Activated CD8-positive, alpha-beta T cell treated with anti-CD3 and anti-CD28 coated beads for 36 hours (primary cell): ENCODE measurements at regions not wholly inside any gene's neighbourhood (a gene's known extent, or its start where the extent isn't known, plus 50 kb on each side); places are given as distances from the start of the nearest gene placed in this dataset.

Source experiments
- ATAC-seq: fragments of 200-7000 bp; cut with Tn5 transposase; one replicate; pipeline ENCODE4 v1.10.0; 2021; ENCODE audit warnings: mild to moderate bottlenecking, moderate library complexity
- CTCF ChIA-PET: fragments of 350-600 bp; sonication (Branson Sonifier 250); formaldehyde crosslinking; loops from one replicate; lab custom pipeline; 2021; ENCODE audit warnings: antibody characterized with exemption; lab: Charles Lee
- POLR2A ChIA-PET: fragments of 350-600 bp; sonication (Branson Sonifier 250); formaldehyde crosslinking; loops from one replicate; lab custom pipeline; 2021; ENCODE audit warnings: antibody characterized with exemption; lab: Charles Lee
- DNase-seq: peaks from one replicate; pipeline ENCODE4 v3.0.0-alpha.2; 2020
- H3K27ac Mint-ChIP-seq: one replicate; pipeline ENCODE4 v1.8.0; 2021; ENCODE audit warnings: mild to moderate bottlenecking, mixed read lengths
- H3K27me3 Mint-ChIP-seq: one replicate; pipeline ENCODE4 v1.8.0; 2021; ENCODE audit warnings: mixed read lengths
- H3K36me3 Mint-ChIP-seq: one replicate; pipeline ENCODE4 v1.8.0; 2021; ENCODE audit warnings: low read depth, mixed read lengths
- H3K4me1 Mint-ChIP-seq: one replicate; pipeline ENCODE4 v1.8.0; 2021; ENCODE audit warnings: low read depth, mixed read lengths
- H3K4me3 Mint-ChIP-seq: one replicate; pipeline ENCODE4 v1.8.0; 2021; ENCODE audit warnings: mild to moderate bottlenecking, moderate library complexity, mixed read lengths
- H3K9me3 Mint-ChIP-seq: one replicate; pipeline ENCODE4 v1.8.0; 2021; ENCODE audit warnings: mixed read lengths
- intact Hi-C: fragments of 100-400 bp; cut with micrococcal nuclease; formaldehyde crosslinking; loops from one replicate; pipeline ENCODE4 v1.10.0; 2022
- TF ChIP-seq, protein P1 (sequence below): fragments of 200-600 bp; IDR thresholded peaks from one replicate; pipeline ENCODE4 v1.8.0; 2022; ENCODE audit warnings: antibody characterized with exemption, mild to moderate bottlenecking

DNA sequence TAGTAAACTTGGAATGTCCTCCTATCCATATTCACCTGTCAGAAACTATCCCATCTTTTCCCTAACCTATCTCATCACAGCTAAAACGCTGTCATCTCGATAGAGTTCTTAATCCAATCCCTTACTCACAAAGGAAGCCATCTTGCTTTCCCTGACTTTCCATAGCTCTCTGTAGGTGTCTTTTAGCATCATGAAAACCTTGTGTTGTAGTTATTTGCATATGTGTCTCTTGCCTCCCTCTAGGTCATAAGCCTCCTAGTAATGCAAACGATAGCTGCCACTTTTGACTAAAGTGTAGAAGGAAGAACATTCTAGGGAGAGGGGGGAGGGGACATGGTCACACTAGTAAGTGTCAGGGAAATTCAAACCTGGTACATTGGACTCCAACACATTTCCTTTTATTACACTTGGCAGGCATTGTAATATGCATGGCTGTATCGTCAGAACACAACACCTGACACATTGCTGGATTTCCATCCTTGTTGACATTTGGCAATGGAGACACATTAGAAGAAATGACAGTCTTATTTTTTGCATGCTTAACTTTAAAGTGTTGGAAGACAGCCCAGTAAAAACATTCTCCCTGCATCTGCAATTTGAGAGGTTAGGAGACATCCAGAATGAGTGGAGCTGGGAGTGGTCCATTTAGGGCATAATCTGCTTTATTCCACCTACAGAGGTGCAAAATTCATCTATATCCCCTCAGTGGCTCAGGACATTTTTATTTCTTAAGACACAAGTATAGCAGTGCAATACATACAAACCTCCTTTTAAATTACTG is 283.4 kb downstream of the HAO1 start:
- Mint-ChIP-seq H3K4me1 (no peaks in the 10 kb centered on the region), H3K9me3 (peaks cover 2% of the 10 kb centered on the region), H3K27me3 (no peaks in the 10 kb centered on the region), H3K36me3 (no peaks in the 10 kb centered on the region), H3K27ac (no peak overlapping the region), H3K4me3 (no peak overlapping the region)
- ChIA-PET CTCF (no interaction called here), POLR2A (no interaction called here)
- no peak for DNase-seq
- ATAC-seq = no peak
- intact Hi-C loops = no loop called here
- TF ChIP-seq, protein P1, sequence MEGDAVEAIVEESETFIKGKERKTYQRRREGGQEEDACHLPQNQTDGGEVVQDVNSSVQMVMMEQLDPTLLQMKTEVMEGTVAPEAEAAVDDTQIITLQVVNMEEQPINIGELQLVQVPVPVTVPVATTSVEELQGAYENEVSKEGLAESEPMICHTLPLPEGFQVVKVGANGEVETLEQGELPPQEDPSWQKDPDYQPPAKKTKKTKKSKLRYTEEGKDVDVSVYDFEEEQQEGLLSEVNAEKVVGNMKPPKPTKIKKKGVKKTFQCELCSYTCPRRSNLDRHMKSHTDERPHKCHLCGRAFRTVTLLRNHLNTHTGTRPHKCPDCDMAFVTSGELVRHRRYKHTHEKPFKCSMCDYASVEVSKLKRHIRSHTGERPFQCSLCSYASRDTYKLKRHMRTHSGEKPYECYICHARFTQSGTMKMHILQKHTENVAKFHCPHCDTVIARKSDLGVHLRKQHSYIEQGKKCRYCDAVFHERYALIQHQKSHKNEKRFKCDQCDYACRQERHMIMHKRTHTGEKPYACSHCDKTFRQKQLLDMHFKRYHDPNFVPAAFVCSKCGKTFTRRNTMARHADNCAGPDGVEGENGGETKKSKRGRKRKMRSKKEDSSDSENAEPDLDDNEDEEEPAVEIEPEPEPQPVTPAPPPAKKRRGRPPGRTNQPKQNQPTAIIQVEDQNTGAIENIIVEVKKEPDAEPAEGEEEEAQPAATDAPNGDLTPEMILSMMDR = no peak

DNA sequence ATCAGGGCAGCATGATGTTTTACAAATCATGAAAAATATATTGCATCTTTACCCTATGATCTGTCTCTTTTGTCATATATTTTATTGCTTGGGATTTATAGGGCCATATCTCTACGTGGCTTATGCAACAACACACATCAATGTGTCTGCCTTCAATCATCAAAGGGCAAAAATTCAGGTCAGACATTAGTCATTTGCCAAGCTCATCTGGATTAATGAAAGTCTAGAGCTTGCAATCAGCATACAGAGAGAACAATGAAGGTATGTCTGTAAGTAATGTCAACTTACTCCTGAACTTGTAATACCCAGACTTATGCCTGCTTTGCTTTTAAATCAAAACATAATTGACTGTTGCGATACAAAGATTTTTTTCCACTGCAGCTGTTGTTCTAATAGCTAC is 282.7 kb downstream of the HAO1 start:
- no peak for DNase-seq
- H3K4me1 Mint-ChIP-seq = no peaks in the 10 kb centered on the region
- intact Hi-C loops = no loop called here
- ChIA-PET CTCF (no interaction called here), POLR2A (no interaction called here)
- H3K4me3 Mint-ChIP-seq = no peak overlapping the region
- H3K36me3 Mint-ChIP-seq = no peaks in the 10 kb centered on the region
- H3K27me3 Mint-ChIP-seq = no peaks in the 10 kb centered on the region
- peaks cover 2% of the 10 kb centered on the region for H3K9me3 Mint-ChIP-seq
- ATAC-seq = no peak
- TF ChIP-seq, protein P1 = no peak
- H3K27ac Mint-ChIP-seq = no peak overlapping the region

DNA sequence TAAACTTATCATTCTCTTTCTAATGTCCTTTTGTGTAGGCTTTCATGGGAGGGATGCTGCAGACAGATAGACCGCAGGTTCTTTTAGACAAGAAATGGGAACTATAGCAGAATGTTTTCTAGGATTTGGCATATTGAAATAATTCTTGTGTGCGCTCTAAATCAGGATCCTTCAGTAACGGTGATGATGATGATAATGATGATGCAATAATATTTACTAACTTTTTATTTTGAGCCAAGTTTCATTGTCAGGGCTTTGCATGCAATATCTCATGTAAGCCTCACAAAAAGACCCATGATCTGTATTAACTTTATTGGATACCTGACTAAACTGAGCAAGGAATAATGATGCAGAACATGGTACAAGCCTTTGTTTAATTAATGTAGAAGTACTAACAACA is 280.1 kb downstream of the HAO1 start:
- CTCF ChIA-PET = no interaction called here
- Mint-ChIP-seq H3K9me3 (peaks cover 2% of the 10 kb centered on the region), H3K27ac (no peak overlapping the region), H3K27me3 (no peaks in the 10 kb centered on the region), H3K4me3 (no peak overlapping the region), H3K36me3 (no peaks in the 10 kb centered on the region), H3K4me1 (no peaks in the 10 kb centered on the region)
- POLR2A ChIA-PET = no interaction called here
- ATAC-seq = no peak
- TF ChIP-seq, protein P1 = no peak
- intact Hi-C loops = no loop called here
- no peak for DNase-seq

DNA sequence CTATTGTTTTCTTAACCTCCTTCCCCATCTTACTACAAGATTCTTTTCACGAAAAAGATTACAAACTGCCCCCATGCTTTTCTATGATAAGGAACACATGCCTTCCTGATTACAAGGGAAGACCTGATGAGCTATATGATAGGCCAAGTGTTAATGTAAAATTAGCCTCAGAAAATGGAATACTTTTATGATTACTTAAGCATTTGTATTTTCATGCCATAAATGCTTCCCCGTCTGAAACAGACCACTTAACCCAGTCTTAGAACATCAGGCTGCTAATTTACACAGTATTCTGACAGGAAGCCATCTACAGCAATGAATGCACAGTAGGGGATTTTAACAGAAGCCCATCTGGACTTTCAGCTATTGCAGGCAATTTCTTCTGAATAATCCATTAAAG is 274.9 kb downstream of the HAO1 start:
- CTCF ChIA-PET = no interaction called here
- Mint-ChIP-seq H3K27me3 (no peaks in the 10 kb centered on the region), H3K4me3 (no peak overlapping the region), H3K27ac (no peak overlapping the region), H3K4me1 (no peaks in the 10 kb centered on the region), H3K36me3 (no peaks in the 10 kb centered on the region), H3K9me3 (peaks cover 2% of the 10 kb centered on the region)
- DNase-seq (no peak), ATAC-seq (no peak)
- intact Hi-C loops = no loop called here
- POLR2A ChIA-PET = no interaction called here
- TF ChIP-seq, protein P1 = no peak

DNA sequence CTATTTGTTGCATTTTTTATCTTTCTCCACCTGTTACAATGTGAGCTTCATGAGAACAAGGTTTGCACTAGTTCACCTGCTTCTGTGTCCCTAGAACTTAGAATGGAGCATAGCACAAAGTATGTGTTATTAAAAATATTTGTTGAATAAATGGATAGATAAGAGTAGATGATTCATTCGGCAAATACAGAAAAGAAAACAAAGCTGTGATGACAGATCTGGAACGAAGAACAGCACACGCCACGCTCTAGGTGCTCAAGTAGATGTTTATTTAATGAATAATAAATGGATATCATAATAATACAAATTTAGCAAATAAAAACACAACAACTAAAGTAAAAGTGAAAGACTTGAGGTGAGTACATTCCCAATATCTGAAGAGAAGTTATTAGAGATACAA is 273.1 kb downstream of the HAO1 start:
- TF ChIP-seq, protein P1 = no peak
- no peaks in the 10 kb centered on the region for H3K36me3 Mint-ChIP-seq
- CTCF ChIA-PET = no interaction called here
- H3K9me3 Mint-ChIP-seq = peaks cover 2% of the 10 kb centered on the region
- POLR2A ChIA-PET = no interaction called here
- intact Hi-C loops = no loop called here
- DNase-seq (no peak), ATAC-seq (no peak)
- H3K27me3 Mint-ChIP-seq = no peaks in the 10 kb centered on the region
- H3K27ac Mint-ChIP-seq = no peak overlapping the region
- no peak overlapping the region for H3K4me3 Mint-ChIP-seq
- H3K4me1 Mint-ChIP-seq = no peaks in the 10 kb centered on the region
